Upper lobe of left lung (tissue), 4 donors: ENCODE measurements at regions not wholly inside any gene's neighbourhood (a gene's known extent, or its start where the extent isn't known, plus 50 kb on each side); places are given as distances from the start of the nearest gene placed in this dataset.

Experiments
- EP300 ChIP-seq, 4 donors: sonication (generic); formaldehyde crosslinking; IDR thresholded peaks; one replicate each; pipeline ENCODE4 v1.5.1; 2017; ENCODE audit warnings: antibody characterized with exemption in 4 of 4, control low read depth in 2 of 4
- POLR2A ChIP-seq, 4 donors: fragments of 450-650 bp; IDR thresholded peaks; one replicate each; pipeline ENCODE4 v1.5.1; 2016 to 2017; ENCODE audit warnings: antibody characterized with exemption in 4 of 4, mild to moderate bottlenecking in 2 of 4
- TF ChIP-seq, protein P1 (sequence below), 6 experiments: fragments of 450-650 bp in 4 of 6; fragments of 200-600 bp in 2 of 6; sonication (generic) in 2 of 6; IDR thresholded peaks; one replicate each; pipeline ENCODE4 v1.5.1; 2016 to 2019; ENCODE audit warnings: antibody characterized with exemption in 6 of 6

DNA sequence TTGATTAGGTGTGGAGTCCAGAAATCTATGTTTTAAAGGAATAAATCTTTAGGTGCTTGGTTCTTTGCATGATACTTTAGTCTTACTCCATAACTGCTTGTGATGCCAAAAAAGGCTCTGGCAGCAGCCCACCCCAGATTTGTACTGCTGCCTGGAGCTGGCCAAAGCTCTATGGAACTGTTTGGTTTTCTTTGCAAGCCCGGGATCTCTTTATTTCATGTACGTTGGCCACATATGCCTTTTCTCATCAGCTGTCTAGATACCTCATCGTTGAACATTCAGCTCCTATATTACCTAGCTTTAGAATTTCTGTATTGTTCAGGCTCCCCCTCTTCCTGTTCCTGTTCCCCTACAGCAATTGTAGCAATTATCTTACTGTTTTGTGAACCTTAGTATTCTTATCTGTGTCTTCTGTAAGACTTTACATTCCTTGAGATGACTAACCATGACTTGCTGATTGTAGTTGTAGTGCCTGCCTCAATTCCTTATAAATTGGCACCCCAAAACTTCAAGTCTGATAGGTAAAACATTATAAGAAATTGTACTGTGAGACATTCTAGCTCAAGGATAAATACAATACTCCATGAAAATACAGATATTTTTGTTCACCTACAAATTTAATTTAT lies 199.4 kb upstream of the GPRIN3 start:
- TF ChIP-seq, protein P1, sequence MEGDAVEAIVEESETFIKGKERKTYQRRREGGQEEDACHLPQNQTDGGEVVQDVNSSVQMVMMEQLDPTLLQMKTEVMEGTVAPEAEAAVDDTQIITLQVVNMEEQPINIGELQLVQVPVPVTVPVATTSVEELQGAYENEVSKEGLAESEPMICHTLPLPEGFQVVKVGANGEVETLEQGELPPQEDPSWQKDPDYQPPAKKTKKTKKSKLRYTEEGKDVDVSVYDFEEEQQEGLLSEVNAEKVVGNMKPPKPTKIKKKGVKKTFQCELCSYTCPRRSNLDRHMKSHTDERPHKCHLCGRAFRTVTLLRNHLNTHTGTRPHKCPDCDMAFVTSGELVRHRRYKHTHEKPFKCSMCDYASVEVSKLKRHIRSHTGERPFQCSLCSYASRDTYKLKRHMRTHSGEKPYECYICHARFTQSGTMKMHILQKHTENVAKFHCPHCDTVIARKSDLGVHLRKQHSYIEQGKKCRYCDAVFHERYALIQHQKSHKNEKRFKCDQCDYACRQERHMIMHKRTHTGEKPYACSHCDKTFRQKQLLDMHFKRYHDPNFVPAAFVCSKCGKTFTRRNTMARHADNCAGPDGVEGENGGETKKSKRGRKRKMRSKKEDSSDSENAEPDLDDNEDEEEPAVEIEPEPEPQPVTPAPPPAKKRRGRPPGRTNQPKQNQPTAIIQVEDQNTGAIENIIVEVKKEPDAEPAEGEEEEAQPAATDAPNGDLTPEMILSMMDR (IDR thresholded peaks at IDR 0.05): no peak
- TF ChIP-seq POLR2A (IDR thresholded peaks at IDR 0.05) (no peak), EP300 (IDR thresholded peaks at IDR 0.05) (no peak)
